HG03097 (cell line): ENCODE measurements at regions not wholly inside any gene's neighbourhood (a gene's known extent, or its start where the extent isn't known, plus 50 kb on each side); places are given as distances from the start of the nearest gene placed in this dataset.

Experiments
- ATAC-seq: cut with Tn5 transposase; IDR thresholded peaks from one replicate; pipeline ENCODE4 v1.9.1; 2021; ENCODE audit not compliant: unreplicated experiment, low FRiP score

DNA sequence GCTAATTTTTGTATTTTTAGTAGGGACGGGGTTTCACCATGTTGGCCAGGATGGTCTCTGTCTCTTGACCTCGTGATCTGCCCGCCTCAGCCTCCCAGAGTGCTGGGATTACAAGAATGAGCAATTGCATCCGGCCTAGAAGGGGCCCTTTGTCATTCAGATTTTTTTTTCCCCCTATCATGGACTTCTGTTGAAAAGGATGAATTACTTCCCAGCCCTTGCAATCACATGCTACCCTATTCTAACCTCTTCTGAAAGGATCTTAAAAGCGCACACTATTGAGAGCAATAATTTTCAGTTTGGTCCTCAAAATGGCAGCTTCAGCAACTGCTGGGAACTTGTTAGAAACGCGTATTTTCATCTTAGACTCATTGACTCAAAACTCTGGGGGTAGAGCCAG is 575.6 kb upstream of the KIRREL3 start:
- ATAC-seq: no peak

DNA sequence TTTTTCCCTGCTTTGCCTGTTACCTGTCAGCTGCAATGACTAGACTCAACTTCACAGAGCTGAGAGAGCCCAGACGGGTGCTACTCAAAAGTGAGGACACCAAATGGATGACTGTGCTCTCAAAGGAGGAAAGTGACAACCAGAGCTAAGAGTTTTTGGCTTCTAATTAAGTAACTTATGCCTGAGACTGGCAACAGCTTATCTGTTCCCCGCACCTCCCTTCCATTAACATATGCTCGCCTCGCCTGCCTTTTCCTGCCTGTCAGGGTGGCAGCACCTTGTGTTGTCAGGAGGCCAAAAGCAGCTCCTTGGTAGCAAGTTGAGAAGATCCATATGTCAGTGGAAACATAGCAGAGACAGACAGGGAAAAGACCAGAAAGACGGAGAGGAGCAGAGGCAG is 573.9 kb upstream of the KIRREL3 start:
- ATAC-seq: no peak

DNA sequence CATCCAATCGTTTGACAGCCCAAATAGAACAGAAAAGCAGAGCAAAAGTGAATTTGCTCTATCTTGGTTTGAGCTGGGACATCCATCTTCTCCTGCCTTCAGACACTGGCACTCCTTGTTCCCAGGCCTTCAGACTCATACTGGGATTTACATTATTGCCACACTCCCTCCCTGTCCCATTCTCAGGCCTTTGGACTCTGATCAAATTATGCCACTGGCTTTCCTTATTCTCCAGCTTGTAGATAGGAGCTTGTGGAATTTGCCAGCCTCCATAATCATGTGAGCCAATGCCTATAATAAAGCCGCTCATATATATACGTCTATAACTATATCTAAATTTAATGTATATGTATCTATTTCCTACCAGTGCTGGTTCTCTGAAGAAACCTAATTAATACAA is 568.3 kb upstream of the KIRREL3 start:
- ATAC-seq: no peak

DNA sequence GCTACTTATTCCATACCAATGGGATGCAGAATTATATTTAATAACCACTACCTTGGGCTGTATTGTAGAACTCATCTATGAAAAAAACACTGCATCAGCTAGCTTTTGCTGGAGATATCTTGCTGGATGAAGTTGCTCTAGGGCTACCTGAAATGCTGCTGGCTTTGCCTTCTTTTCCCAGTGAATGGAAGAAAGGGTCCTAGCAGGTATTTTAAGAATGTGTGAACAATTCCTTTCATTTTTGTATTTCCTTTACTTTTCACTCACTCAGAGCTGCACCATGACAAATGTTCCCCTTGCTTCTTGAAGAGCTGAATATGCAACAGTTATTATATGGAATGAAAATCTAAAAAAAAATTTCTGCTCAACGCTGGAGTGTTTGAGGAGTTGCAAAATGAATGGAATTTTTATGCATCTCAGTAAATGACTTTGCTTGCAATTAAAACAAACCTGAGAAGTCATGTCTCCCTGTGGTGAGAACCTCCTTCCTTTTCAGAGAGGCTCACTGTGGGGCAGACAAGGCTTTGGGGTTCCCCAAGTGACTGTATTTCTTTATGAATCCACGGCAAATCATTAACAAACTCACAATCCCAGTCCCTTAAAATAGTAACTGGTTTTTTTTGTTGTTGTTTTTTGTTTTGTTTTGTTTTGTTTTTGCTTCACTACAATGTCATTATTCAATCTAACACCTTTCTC is 566.8 kb upstream of the KIRREL3 start:
- no peak for ATAC-seq

DNA sequence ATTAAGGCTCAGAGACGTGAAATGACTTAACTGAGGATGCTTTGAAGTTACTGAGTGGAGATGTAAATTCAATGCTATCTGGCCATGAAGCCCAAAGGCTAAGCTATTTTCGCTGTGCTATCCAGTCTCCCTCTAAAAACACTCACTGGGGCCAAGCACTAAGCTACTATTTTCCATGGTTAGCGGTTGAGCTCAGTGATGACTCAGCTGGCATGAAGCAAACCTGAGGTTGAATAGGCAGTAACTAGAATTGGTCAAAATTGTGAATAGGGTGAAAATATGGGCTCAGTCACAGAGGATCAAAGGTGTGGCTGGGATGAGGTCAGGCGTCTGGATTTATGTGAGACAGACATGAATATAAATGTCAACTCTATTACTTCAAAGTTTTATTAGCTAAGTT is 564.2 kb upstream of the KIRREL3 start:
- ATAC-seq: no peak

DNA sequence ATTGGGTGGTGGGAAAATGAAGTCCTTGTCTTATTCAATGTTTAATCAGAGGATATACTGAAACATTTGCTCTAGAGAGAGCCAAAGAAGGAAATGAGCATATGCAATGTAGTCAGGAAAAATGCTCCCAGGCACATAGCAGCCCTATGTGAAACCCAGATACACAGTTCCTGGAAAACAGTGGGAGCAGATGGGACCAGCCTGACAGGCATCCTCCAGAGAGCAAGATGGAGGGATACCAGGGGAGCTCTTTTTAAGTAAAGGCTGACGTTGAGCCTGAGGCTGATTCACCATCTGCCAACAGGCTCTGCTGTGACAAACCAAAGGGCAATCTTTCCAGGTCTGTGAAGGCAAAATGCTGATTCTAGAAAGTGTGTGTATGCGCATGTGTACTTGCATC is 559.4 kb upstream of the KIRREL3 start:
- no peak for ATAC-seq

DNA sequence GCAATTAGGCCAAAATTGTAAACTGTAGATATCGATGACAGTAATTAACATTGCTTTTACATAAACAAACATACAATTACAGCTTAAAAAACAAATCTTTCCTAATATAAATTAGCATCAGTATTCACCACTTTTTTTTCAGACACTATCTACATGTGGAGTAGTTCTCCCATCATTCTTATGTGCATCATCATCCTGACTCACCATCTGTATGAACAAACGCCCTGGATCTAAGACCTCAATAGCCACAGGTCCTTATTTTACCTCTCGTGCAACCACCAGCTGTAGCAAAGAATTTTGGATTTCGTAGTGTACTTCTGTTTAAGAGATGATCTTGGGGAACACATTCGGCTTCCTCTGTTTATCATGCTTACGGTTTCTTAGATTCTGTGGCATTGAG is 551.9 kb upstream of the KIRREL3 start:
- ATAC-seq: no peak

DNA sequence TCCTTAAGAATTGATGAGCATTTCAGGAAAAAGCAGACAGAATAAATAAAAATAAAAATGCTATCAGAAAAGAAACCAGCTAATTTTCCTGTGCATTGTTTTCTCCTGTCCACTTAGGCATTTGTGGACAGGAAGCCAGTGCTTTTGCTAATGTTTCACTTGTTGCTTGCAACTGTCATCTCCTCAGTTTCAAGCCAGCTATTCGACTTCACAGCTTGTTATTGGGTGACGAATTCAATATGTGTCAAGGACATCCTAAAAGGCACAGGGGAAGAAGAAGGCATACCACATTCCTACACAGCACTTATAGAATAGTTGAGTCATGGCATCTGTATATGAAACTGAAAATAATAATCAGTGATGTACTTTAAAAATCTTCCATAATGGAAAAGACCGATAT is 530.6 kb upstream of the KIRREL3 start:
- peak; percentile 98 for ATAC-seq

DNA sequence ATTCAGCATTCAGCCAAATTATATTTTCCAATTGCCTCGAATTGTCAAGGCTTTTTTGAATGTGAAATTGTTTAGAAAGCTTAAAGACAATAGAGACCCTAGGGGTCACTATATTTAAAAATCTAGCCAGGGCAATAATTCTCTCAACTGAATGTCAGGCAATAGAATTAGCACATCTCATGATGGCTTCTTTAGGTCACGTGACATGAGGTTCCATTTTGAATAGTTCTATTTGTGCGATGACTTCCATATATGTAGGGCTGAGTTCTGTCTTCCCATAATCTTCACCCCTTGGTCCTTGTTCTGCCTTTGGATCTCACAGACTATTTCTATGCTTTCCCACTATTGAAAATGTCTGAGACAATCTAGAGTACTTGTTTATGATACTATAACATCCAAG is 527.7 kb upstream of the KIRREL3 start:
- no peak for ATAC-seq

DNA sequence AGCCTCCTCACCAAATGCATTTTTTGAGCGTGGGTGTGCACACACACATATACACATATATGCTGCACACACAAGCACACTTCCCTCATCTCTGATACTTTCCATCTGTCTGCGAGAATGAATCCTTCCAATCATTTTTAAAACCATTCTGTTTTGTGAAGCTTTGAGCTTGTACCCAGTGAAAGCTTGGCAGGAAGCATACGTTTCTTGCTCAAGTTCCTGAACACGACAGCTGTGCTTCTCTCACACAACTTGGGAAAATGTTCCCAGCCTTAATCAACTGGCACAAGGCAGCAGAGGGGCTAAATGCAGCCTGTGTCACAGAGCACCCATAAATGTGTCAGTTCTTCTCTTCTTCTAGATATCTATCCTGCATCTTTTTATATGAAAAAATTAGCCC is 524.0 kb upstream of the KIRREL3 start:
- no peak for ATAC-seq

DNA sequence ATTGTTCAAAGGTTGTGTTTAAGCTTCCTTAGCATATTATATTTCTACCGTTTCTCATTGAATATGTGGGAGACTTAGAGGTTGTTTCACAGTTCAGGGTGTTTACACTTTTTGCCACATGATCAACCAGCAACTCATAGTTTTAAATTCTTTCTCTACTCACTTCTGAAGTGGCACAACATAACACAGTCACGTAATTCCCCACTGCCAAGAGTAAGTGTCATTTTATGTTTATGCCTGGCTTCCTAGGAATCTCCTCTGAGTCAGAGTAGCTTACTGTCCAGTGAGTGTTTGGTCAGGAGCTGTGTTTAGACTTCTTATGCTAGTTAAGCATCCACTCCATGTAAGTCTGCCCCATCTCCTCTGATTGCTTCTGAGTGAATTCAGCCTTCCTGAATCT is 520.8 kb upstream of the KIRREL3 start:
- ATAC-seq: no peak

DNA sequence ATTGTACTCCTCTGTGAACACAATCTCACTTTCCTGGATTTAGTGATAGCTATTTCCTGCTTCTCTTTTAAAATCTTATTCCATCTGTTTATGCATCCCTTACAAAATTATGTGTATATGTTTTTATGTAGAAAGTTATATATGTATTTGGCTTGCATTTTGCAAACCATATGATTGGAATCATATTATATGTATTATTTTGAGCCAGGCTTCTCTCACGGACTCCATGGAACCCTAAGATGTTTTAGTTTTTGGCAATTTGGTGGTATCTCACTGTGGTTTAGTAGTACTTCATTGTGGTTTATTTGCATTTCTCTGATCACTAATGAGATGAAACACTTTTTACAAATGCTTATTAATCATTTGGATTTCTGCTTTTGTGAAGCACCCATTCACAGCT is 507.3 kb upstream of the KIRREL3 start:
- no peak for ATAC-seq

DNA sequence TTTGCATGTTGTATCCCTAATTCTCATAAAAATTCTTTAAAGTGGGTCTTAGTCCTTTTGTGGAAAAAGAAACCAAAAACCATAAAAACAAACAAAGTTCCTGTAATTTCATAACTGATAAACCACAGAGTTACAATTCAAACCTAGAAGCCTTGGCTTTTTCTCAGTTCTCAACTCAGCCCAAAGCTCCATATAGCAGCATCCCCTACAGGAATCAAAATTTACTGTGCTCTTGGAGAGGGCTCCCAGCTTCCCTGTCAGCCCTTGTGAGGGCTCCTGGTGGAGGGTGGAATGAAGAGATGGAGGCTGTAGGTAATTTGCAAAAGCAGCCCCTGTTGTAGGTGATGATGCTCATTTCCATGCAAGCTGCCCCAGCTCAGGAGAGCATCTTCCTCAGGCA is 506.1 kb upstream of the KIRREL3 start:
- ATAC-seq: peak; percentile 81

DNA sequence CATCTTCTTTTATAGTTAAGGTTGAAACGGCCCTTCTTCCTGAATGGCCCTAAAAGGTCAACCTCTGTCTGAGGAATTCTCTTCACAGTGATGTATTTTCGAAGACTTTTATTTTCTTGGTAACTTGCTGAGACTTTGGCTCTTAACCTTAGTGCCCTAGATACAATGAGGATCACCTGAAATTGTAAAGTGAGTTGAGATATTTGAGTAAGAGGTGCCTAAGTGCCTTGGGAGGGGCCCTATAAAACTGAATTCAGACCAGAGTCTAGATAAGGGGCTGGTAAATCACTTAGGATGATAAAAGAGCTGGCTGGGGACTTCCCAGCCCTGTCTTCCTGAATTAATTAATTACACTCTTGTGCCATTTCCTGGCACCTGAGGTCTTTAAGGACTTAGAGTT is 505.6 kb upstream of the KIRREL3 start:
- peak; percentile 59 for ATAC-seq

DNA sequence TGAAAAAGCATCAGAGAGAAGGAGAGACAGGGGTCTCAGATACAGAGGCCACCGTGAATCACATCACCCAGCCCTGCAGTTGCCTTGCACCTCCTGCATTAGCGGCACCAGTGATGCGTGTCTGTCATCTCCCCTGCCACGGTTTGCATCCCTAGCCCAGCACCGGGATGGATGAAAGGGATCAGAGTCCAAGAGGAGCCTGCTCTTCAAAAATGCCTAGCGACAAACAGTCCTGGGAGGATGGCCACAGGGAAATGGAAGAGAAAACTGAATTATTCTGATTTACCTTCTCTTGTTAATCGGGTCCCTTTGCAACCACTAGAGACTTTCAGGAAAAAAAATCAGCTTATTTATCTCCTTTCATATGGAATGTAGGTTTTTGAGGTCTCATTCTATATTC is 495.6 kb upstream of the KIRREL3 start:
- ATAC-seq: no peak

DNA sequence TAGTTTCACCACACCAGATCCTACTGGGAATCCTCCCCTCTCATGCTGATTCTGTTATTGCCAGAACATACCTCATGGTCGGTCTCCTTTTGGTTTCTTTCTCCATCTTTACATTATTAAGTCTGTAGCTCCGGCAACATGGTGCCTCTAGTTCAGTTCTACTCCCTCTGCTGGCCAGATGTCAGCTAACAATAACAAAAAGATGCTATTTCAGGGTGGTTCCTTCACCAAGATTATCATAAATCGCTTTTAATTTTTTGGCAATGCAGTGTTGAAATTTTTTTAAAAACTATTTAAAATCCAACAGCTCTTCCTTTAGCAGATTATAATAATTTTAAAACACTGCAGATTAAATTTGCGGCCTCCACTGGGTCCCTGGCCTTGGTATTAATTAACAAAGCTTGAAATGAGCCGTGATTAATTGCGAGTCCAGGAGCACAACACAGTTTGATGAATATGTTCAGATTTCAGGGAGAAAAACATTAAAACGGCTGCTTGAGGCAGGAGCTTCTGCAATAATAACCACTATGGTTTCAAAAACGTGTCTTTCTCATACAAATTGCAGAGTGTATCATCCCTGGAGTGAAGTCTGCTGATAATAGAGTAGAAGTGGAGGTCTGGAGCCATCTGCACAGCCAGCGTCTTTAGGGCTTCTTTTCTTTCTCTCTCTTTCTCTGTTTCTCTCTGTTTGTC is 492.9 kb upstream of the KIRREL3 start:
- ATAC-seq: no peak

DNA sequence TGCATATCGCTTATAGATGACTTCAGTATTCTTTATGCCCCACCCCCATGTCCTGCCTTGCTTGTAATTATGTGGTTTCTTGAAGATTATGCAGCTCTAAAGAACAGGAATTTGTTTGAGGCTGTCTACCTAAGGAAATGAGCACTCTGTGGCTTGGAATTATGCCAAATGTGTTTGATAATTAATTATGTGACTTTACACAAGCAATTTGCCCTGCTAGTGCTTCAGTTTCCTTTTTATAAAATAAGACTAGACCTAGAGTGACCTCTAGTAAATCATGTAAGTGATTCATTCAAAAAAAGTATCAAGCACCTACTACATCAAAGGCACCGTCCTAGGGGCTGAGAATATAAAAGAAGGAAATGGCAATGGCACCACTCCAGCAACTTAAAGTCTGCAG is 491.5 kb upstream of the KIRREL3 start:
- ATAC-seq: no peak

DNA sequence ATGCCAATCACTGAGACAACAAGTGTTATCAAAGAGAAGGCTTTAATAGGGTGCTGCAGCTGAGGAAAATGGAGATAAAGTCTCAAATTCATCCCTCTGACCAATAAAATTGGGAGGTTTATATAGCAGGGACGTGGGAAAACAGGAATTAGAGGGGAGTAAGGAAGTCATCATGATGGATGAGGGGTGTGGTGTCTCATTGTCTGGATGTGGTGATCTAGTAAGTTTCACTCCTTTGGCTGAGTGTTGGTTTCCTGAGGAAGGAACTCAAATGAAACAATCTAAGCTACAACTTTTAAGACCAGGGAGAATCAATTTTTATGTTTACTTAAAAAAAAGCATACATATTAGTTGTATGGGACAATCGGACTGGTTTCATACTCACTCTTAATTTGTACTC is 491.0 kb upstream of the KIRREL3 start:
- ATAC-seq: no peak

DNA sequence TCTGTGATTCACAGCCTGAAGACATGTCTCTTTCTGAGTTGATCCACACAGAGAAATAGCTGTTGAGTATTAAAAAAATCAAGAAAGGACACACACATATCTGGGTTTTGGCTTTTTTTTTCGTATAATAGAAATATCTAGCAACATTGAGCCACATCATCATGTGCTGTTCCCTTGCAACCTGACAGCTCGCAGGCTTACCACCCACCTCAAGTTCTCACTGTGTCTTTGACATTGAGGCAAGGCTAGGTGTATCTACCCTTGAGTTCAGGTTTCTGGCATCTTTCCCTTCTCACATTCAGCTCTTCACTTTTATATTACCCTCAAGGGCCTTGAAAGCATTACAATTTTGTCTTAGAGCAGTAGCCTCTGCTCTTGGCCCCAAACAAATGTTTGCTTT is 490.3 kb upstream of the KIRREL3 start:
- ATAC-seq: no peak

DNA sequence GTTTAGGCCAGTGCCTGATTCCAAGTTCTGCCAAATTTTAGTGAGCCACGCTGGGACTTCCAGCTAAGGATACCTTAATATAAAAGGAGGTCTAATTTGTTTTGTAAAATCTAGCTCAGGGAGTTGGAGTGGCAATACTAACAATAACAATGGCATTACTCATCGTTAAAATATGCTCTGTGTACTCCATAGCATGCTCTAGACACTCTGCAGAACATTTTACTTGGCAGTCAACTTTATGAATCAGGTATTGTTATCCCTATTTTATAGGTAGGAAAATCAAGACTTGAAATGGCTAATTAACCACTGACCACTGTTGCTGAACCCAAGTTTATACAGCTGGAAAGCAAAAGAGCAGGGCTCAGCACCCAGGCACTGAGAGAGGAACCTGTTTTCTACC is 485.0 kb upstream of the KIRREL3 start:
- ATAC-seq: no peak

DNA sequence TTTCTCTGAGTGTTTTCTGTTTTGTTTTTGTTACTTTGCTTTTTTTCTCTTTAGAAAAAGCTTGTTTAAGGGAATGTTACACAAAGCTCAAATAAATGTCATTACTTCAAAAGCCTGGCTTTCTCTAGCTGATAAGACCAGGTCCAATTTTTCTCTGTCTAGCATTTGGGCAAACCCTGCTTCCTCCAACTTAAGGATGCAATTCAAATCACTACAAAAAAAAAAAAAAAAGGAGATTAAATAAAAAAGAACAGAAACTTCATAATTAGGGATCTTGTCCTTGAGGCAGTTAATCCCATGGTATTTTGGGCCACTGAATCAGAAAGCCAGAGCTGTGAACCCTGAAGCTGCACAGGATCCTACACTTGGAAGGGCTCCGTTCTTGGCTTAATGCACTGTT is 480.8 kb upstream of the KIRREL3 start:
- ATAC-seq: no peak

DNA sequence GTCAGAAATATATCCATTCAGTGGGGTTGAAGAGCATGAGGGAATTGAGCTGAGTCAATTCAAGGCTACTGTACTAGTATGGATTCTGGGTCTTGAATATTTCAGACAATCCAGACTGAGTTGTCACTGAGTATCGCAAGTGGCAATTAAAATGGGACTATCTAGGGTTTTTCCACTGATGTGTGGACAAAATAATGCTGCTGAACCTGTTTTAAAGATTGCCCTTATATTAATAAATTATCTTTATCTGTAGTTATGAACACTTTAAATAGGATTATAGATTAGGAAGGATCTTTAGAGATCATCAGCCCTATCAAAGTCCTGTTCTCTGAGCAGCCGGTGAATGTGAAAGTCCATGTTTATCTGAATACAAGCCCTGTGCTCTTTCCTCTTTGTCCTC is 478.3 kb upstream of the KIRREL3 start:
- no peak for ATAC-seq

DNA sequence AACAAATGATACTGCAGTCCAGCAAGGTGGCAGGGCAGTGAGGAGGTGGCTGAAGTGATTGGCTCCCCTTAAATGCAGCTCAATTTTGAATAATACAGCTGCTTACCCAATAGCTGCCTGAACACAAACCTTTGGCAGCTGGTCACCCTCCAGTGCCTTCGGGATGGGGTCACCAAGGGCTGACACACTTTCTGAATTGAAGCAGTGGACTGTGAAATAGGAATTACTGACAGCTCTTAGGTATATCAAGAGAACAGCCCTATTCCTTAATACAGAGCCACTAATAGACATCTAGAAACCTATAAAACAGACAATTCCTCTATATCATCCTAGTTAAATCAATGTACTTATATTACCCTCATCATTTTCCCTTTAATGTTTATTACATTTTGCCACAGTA is 474.2 kb upstream of the KIRREL3 start:
- no peak for ATAC-seq
